HFFc6 (cell line): ENCODE measurements at regions not wholly inside any gene's neighbourhood (a gene's known extent, or its start where the extent isn't known, plus 50 kb on each side); places are given as distances from the start of the nearest gene placed in this dataset.
"Not testable (repeated sequence)": the region's sequence is repeated elsewhere in the genome, so short reads cannot be mapped to it uniquely, and the experiment has no call there.

Experiments used
- DNase-seq: peaks from one replicate; pipeline ENCODE4 v3.0.0-alpha.2; 2018
- H3K27ac Mint-ChIP-seq: 2 replicates; pipeline ENCODE4 v1.8.0; 2020; ENCODE audit warnings: mild to moderate bottlenecking, mixed read lengths
- H3K27me3 Mint-ChIP-seq: 2 replicates; pipeline ENCODE4 v1.8.0; 2021; ENCODE audit warnings: mild to moderate bottlenecking, moderate library complexity, mixed read lengths; ENCODE audit not compliant: insufficient read depth
- H3K36me3 Mint-ChIP-seq: 2 replicates; pipeline ENCODE4 v1.8.0; 2021; ENCODE audit warnings: low read depth, mixed read lengths
- H3K4me1 Mint-ChIP-seq: 2 replicates; pipeline ENCODE4 v1.8.0; 2020; ENCODE audit warnings: low read depth, mixed read lengths
- H3K4me3 Mint-ChIP-seq: 2 replicates; pipeline ENCODE4 v1.8.0; 2020; ENCODE audit warnings: mild to moderate bottlenecking, moderate library complexity, mixed read lengths
- H3K9me3 Mint-ChIP-seq: 2 replicates; pipeline ENCODE4 v1.8.0; 2020; ENCODE audit warnings: mild to moderate bottlenecking, mixed read lengths
- TF ChIP-seq, protein P1 (sequence below): fragments of 200-600 bp; sonication (generic); IDR thresholded peaks from 2 replicates; pipeline ENCODE4 v1.5.0; 2021; ENCODE audit warnings: antibody characterized with exemption, mild to moderate bottlenecking

GRCh38 chr13:27355894-27356293, 68.5 kb upstream of the GTF3A start:
- Mint-ChIP-seq H3K27ac (no peak overlapping the region), H3K4me3 (peak overlapping the region; percentile 14; the same call in 1 of the 2 replicates), H3K4me1 (peaks cover 43% of the 10 kb centered on the region), H3K9me3 (peaks cover 8% of the 10 kb centered on the region; the same call in 1 of the 2 replicates), H3K36me3 (no peaks in the 10 kb centered on the region), H3K27me3 (peaks cover 11% of the 10 kb centered on the region)
- DNase-seq: no peak
- TF ChIP-seq, protein P1, sequence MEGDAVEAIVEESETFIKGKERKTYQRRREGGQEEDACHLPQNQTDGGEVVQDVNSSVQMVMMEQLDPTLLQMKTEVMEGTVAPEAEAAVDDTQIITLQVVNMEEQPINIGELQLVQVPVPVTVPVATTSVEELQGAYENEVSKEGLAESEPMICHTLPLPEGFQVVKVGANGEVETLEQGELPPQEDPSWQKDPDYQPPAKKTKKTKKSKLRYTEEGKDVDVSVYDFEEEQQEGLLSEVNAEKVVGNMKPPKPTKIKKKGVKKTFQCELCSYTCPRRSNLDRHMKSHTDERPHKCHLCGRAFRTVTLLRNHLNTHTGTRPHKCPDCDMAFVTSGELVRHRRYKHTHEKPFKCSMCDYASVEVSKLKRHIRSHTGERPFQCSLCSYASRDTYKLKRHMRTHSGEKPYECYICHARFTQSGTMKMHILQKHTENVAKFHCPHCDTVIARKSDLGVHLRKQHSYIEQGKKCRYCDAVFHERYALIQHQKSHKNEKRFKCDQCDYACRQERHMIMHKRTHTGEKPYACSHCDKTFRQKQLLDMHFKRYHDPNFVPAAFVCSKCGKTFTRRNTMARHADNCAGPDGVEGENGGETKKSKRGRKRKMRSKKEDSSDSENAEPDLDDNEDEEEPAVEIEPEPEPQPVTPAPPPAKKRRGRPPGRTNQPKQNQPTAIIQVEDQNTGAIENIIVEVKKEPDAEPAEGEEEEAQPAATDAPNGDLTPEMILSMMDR: no peak

DNA sequence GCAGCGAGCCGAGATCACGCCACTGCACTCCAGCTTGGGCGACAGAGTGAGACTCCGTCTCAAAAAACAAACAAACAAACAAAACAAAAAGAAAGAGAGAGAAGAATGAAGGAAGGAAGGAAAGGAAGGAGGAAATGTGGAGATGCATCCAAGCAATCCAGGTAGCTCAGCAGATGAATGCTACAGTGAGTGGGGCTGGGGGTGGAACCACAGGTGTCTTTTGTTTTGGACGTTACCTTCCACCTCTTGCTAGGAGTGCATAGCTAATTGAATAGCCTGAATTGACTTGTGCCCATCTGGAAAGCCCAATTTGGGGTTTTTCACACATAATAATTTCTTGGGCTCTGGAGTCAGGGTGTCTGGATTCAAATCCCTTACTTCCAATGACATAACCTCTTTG, 66.0 kb upstream of the GTF3A start:
- Mint-ChIP-seq H3K36me3 (no peaks in the 10 kb centered on the region), H3K9me3 (no peaks in the 10 kb centered on the region), H3K27ac (no peak overlapping the region), H3K27me3 (peaks cover 15% of the 10 kb centered on the region), H3K4me3 (no peak overlapping the region), H3K4me1 (peaks cover 32% of the 10 kb centered on the region)
- no peak for DNase-seq
- TF ChIP-seq, protein P1: no peak

- Mint-ChIP-seq H3K27me3 (peaks cover 19% of the 10 kb centered on the region), H3K9me3 (no peaks in the 10 kb centered on the region), H3K4me1 (peaks cover 23% of the 10 kb centered on the region), H3K4me3 (no peak overlapping the region), H3K27ac (no peak overlapping the region), H3K36me3 (no peaks in the 10 kb centered on the region)
- TF ChIP-seq, protein P1: peak; percentile 88
- DNase-seq: peak; percentile 57
Measured at GRCh38 chr13:27359199-27359821, 65.1 kb upstream of the GTF3A start.

GRCh38 chr13:27360562-27360961, 63.9 kb upstream of the GTF3A start:
- peaks cover 28% of the 10 kb centered on the region for H3K27me3 Mint-ChIP-seq
- peaks cover 16% of the 10 kb centered on the region for H3K4me1 Mint-ChIP-seq
- no peak overlapping the region for H3K27ac Mint-ChIP-seq
- peak; percentile 35 for DNase-seq
- no peak overlapping the region for H3K4me3 Mint-ChIP-seq
- TF ChIP-seq, protein P1: no peak
- H3K9me3 Mint-ChIP-seq: no peaks in the 10 kb centered on the region
- no peaks in the 10 kb centered on the region for H3K36me3 Mint-ChIP-seq

DNA sequence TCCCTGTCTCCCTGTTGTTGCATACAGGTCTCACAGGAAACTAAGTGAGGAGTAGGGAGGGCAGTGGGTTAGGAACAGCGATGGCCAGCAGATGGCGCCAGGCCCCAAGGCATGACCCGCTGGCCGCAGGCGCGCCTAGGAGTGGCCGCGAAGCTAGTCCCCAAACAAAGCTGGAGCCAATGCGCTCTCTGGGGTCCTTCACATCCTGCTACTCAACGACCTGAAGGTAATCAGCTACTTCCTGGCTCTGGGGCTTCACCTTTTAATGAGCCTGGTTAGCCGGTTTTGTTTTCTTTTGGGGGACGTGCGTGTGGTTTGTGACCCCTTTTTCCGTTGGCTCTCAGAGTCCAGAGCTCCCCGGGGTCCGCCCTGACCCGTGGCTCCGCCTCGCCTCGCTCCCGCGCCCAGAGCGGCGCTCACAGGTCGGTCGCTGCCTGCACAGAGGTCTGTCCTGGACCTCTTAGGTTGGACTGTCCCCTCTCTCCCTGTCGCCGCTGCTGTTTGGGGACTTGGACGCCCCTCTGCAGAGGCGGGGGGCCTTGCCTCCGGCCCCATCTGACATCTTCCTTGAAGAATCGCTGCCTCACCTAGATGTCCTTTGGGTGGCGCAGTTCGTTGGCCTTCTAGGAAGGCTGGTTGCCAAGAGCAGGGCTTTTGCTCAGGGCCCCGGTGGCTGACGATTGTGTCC, 62.2 kb upstream of the GTF3A start:
- H3K4me3 Mint-ChIP-seq: peak overlapping the region; percentile 83
- H3K4me1 Mint-ChIP-seq: peaks cover 8% of the 10 kb centered on the region; the same call in 1 of the 2 replicates
- H3K27me3 Mint-ChIP-seq: peaks cover 31% of the 10 kb centered on the region
- H3K36me3 Mint-ChIP-seq: no peaks in the 10 kb centered on the region
- H3K9me3 Mint-ChIP-seq: no peaks in the 10 kb centered on the region
- no peak overlapping the region for H3K27ac Mint-ChIP-seq
- TF ChIP-seq, protein P1: peak; percentile 93
- DNase-seq: peak; percentile 64

DNA sequence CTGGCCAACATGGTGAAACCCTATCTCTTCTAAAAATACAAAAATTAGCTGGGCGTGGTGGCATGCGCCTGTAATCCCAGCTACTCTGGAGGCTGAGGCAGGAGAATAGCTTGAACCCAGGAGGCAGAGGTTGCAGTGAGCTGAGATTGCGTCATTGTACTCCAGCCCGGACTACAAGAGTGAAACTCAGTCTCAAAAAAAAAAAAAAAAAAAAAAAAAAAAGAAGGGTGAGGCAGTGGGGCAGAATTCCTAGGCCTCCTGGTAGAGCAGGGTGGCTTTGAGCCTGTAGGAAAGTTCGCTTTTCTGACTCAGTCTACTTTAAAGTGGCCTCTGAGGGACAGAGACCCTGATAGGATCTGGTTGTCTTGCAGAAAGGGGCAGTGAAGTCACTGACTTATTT, 60.8 kb upstream of the GTF3A start:
- H3K27me3 Mint-ChIP-seq: peaks cover 41% of the 10 kb centered on the region
- H3K4me3 Mint-ChIP-seq, H3K9me3 Mint-ChIP-seq, DNase-seq, H3K27ac Mint-ChIP-seq, H3K4me1 Mint-ChIP-seq, H3K36me3 Mint-ChIP-seq: not testable (repeated sequence)
